GM12864 (cell line): ENCODE measurements at regions not wholly inside any gene's neighbourhood (a gene's known extent, or its start where the extent isn't known, plus 50 kb on each side); places are given as distances from the start of the nearest gene placed in this dataset.
A peak's percentile ranks its signal among the peaks of the same experiment; 100 is the strongest.

ENCODE experiments used
- DNase-seq: peaks from one replicate; pipeline ENCODE4 v3.0.0-alpha.2; 2011; ENCODE audit warnings: low read depth
- H3K4me3 ChIP-seq: 2 replicates; pipeline ENCODE4 v1.5.1; 2011; ENCODE audit warnings: mild to moderate bottlenecking, low read depth, low read length, control low read depth
- TF ChIP-seq, protein P1 (sequence below): IDR thresholded peaks from 2 replicates; pipeline ENCODE4 v1.5.1; 2011; ENCODE audit warnings: low read depth, mild to moderate bottlenecking, moderate library complexity, low read length, control low read depth, inconsistent platforms; ENCODE audit errors: missing control alignments

DNA sequence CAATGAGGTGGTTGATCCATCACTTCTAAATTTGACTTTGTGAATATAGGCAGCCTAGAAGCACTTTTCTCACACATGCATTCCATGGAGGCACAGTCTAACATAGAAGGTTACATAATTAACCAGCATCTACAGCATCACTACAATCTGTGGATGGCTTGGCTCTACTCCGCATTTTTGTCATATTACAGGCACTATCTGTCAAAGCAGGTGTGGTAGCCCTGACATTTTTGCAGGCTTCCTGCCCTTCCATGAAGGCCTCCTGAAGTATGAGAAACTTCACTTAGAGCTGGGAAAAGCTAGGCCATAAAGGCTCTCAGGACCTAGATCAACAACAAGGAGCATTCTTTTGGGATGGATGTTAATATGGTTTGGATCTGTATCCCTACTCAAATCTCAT lies 378.0 kb downstream of the ANXA1 start:
- TF ChIP-seq, protein P1, sequence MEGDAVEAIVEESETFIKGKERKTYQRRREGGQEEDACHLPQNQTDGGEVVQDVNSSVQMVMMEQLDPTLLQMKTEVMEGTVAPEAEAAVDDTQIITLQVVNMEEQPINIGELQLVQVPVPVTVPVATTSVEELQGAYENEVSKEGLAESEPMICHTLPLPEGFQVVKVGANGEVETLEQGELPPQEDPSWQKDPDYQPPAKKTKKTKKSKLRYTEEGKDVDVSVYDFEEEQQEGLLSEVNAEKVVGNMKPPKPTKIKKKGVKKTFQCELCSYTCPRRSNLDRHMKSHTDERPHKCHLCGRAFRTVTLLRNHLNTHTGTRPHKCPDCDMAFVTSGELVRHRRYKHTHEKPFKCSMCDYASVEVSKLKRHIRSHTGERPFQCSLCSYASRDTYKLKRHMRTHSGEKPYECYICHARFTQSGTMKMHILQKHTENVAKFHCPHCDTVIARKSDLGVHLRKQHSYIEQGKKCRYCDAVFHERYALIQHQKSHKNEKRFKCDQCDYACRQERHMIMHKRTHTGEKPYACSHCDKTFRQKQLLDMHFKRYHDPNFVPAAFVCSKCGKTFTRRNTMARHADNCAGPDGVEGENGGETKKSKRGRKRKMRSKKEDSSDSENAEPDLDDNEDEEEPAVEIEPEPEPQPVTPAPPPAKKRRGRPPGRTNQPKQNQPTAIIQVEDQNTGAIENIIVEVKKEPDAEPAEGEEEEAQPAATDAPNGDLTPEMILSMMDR = no peak
- DNase-seq = no peak

DNA sequence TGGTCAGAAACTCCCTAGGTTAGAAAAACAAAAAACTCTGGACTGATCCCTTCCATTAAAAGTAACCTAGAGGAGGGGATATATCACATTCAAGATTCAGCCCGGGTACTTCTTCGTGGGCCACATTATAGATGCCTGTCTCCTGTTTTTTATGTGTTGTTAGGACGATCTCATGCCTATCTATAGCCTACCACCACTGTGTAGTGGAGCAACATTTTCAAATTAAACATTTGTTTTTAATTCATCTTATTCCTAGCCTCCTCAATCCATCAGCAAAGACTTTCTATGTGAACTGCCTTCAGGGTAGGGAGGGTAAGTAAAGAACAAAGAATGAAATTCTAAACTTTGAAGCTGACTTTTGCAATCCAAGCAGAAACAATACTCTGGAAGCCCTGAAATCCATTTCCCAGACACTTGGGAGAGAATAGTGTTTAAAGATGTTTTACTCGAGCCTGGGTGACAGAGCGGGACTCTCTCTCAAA lies 379.4 kb downstream of the ANXA1 start:
- H3K4me3 ChIP-seq = no peak overlapping the region
- TF ChIP-seq, protein P1 = no peak
- DNase-seq = no peak

More for the DNA sequence above, 378.0 kb downstream of the ANXA1 start:
- H3K4me3 ChIP-seq = no peak overlapping the region

DNA sequence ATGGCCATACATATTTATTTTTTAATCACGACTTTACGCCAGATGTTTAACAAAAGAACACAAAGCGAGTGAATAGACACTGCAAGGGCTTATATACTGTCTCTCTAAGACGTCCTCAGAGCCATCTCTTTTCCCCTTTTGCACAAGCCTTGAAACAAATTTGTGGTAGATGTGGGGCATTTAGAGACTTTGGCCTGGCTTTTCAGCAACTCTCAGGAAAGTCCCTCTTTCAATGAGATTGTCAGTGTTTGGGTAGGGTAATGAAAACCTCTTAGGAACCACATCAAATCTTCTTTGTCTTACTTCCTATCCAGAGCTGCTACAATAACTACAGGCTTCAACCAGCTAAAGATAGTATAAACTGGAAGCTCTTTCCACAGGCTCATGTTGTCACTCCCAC lies 380.0 kb downstream of the ANXA1 start:
- peak; percentile 3 for DNase-seq
- H3K4me3 ChIP-seq = no peak overlapping the region
- TF ChIP-seq, protein P1 = no peak

DNA sequence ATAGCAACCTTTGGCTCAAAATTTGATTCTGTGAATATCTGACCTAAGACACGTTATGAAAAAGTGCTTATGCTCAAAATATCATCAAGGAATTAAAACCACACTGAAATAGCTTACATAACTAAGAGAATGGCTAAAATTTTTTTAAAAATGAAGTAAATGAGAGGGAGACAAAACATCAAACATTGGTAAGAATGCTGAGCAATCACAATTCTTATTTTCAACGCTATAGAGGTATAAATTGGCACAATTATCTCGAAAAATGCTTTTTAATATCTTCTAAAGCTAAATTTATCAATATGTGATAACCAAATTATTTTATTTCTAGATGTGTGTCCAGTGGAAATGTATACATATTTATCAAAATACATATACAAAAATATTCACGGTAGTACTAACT lies 381.3 kb downstream of the ANXA1 start:
- no peak for DNase-seq
- no peak overlapping the region for H3K4me3 ChIP-seq
- TF ChIP-seq, protein P1 = no peak

DNA sequence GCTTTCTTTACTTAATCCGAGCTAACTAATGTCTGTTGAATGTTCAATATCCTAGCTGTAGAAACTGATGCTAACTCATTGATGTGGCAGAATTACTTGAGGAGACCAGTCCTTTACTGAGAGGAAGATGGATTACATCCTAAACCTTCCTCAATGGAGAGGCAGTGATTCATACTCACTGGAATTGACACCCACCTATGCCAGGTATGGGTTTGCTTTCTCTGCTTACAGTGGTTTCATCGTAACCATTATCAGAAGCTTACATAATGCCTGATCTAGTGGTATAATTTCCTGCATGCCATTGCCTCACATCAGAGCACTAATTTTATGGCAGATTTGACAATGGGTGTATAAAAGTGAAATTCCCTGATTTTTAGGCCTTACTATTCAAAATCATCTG lies 384.7 kb downstream of the ANXA1 start:
- H3K4me3 ChIP-seq = no peak overlapping the region
- TF ChIP-seq, protein P1 = no peak
- DNase-seq = no peak

DNA sequence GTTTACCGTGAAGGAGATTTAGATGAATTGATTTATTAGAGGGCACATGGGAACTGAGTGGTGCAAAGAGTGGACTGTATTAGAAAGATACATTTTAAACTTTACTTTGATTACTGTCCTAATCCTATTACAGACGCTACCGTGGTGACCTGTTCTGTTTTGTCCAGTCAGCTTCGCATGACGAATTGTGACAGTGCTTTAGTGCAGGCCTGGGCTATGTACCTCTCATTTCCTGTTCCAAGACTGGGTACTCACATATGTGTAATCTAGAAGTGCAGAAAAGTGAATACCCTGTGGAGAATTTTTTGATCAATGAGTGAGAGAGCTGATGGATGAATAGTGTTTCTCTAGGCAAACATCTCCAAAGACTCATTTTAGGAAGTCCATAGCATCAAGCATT lies 385.9 kb downstream of the ANXA1 start:
- no peak for DNase-seq
- TF ChIP-seq, protein P1 = no peak
- H3K4me3 ChIP-seq = no peak overlapping the region

DNA sequence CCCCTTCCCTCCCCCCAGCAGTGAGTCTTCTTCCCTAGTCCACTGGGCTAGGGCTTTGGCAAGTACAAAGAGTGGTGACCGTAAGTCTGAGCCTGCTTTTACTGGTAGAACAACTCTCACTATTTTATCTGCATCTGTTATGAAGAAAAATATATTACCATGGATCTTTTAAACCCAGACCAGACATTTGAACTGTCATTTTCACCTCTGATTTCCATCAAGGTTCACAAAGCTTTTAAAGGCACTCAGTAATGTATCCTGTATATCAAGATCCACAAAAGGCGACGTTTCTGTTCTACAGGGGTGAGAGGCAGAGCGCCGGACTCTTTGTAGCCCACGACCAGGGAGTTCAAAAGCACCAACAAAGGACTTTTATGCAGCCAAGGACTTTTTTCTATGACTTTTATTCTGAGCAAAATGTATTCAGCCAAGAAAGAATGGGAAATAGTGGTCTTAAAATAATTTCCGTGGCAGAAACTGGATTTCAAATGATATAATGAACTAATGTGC lies 388.3 kb downstream of the ANXA1 start:
- TF ChIP-seq, protein P1 = no peak
- no peak for DNase-seq
- no peak overlapping the region for H3K4me3 ChIP-seq
